IMR-90 (cell line): ENCODE measurements at regions not wholly inside any gene's neighbourhood (a gene's known extent, or its start where the extent isn't known, plus 50 kb on each side); places are given as distances from the start of the nearest gene placed in this dataset.

Experiments used
- ATAC-seq: fragments of 200-7000 bp; cut with Tn5 transposase; 2 replicates; pipeline ENCODE4 v1.9.1; 2020; ENCODE audit warnings: low read depth, mild to moderate bottlenecking, moderate library complexity
- BruUV-seq: library from RNA; stranded (reverse); fragments of 400-500 nt; replicated peaks from 2 replicates; lab custom pipeline; 2021; lab: Mats Ljungman, UMichigan
- CTCF ChIA-PET: fragments of 300-600 bp; formaldehyde crosslinking; extraction: SDS; loops from one replicate; lab custom pipeline; 2021; ENCODE audit warnings: antibody characterized with exemption; lab: Yijun Ruan, JAX
- POLR2A ChIA-PET: fragments of 300-600 bp; sonication (Branson Sonifier 250); formaldehyde crosslinking; loops from one replicate; lab custom pipeline; 2022; ENCODE audit warnings: antibody characterized with exemption; ENCODE audit not compliant: unreplicated experiment; lab: Charles Lee
- DNase-seq: peaks from one replicate; pipeline ENCODE4 v3.0.0; 2013
- H2AFZ ChIP-seq: replicated peaks from 2 replicates; pipeline ENCODE3; 2013; ENCODE audit warnings: low read length, mild to moderate bottlenecking; ENCODE audit not compliant: poor library complexity
- H2AK5ac ChIP-seq: 2 replicates; pipeline ENCODE4 v1.6.1; 2013; ENCODE audit warnings: low read depth, low read length, inconsistent platforms
- H2AK9ac ChIP-seq: replicated peaks from 2 replicates; pipeline ENCODE3; 2013; ENCODE audit warnings: mild to moderate bottlenecking, low read depth, low read length, moderate library complexity; ENCODE audit not compliant: poor library complexity
- H2BK120ac ChIP-seq: 2 replicates; pipeline ENCODE4 v1.6.1; 2013; ENCODE audit warnings: low read depth, low read length, inconsistent platforms
- H2BK15ac ChIP-seq: 3 replicates; pipeline ENCODE4 v1.6.1; 2013; ENCODE audit warnings: low read depth, low read length, inconsistent platforms
- H2BK20ac ChIP-seq: 2 replicates; pipeline ENCODE4 v1.6.1; 2013; ENCODE audit warnings: low read depth, mild to moderate bottlenecking, inconsistent platforms, low read length, moderate library complexity
- H2BK5ac ChIP-seq: 2 replicates; pipeline ENCODE4 v1.6.1; 2013; ENCODE audit warnings: mild to moderate bottlenecking, low read depth, low read length, inconsistent platforms; ENCODE audit not compliant: poor library complexity, severe bottlenecking
- H3K14ac ChIP-seq: replicated peaks from 2 replicates; pipeline ENCODE4 v1.6.1; 2013; ENCODE audit warnings: low read depth, low read length, inconsistent platforms
- H3K18ac ChIP-seq: 2 replicates; pipeline ENCODE4 v1.6.1; 2013; ENCODE audit warnings: low read depth, low read length, control low read depth
- H3K23ac ChIP-seq: 2 replicates; pipeline ENCODE4 v1.6.1; 2013; ENCODE audit warnings: low read depth, low read length, inconsistent platforms
- H3K27ac ChIP-seq: 2 replicates; pipeline ENCODE4 v1.5.1; 2013; ENCODE audit warnings: mild to moderate bottlenecking, control low read depth, low read length; ENCODE audit not compliant: insufficient read depth
- H3K27me3 ChIP-seq: 2 replicates; pipeline ENCODE4 v1.6.1; 2013; ENCODE audit warnings: low read length; ENCODE audit not compliant: control insufficient read depth, insufficient read depth
- H3K36me3 ChIP-seq: 2 replicates; pipeline ENCODE4 v1.6.1; 2013; ENCODE audit warnings: low read length, mixed read lengths; ENCODE audit not compliant: control insufficient read depth, insufficient read depth
- H3K4ac ChIP-seq: 2 replicates; pipeline ENCODE4 v1.6.1; 2013; ENCODE audit warnings: low read depth, low read length, inconsistent platforms
- H3K4me1 ChIP-seq: 2 replicates; pipeline ENCODE4 v1.6.1; 2013; ENCODE audit warnings: low read length, mixed read lengths; ENCODE audit not compliant: control insufficient read depth, insufficient read depth
- H3K4me2 ChIP-seq: 2 replicates; pipeline ENCODE4 v1.6.1; 2013; ENCODE audit warnings: low read depth, mild to moderate bottlenecking, control low read depth, low read length, moderate library complexity
- H3K4me3 ChIP-seq: 2 replicates; pipeline ENCODE4 v1.5.1; 2013; ENCODE audit warnings: low read depth, mild to moderate bottlenecking, control low read depth, low read length, moderate library complexity; ENCODE audit not compliant: insufficient read depth
- H3K56ac ChIP-seq: 2 replicates; pipeline ENCODE4 v1.6.1; 2013; ENCODE audit warnings: low read length, inconsistent platforms; ENCODE audit not compliant: insufficient read depth; ENCODE audit errors: extremely low read depth
- H3K79me1 ChIP-seq, 2 experiments: 2 replicates each; pipeline ENCODE4 v1.6.1; 2013; ENCODE audit warnings: low read length in 2 of 2, inconsistent platforms in 1 of 2, low read depth in 1 of 2
- H3K9ac ChIP-seq: 2 replicates; pipeline ENCODE4 v1.6.1; 2013; ENCODE audit warnings: low read depth, low read length, control low read depth
- H3K9me1 ChIP-seq: 2 replicates; pipeline ENCODE4 v1.6.1; 2013; ENCODE audit warnings: low read length, inconsistent platforms; ENCODE audit not compliant: insufficient read depth
- H3K9me3 ChIP-seq: 2 replicates; pipeline ENCODE4 v1.6.1; 2013; ENCODE audit warnings: low read length; ENCODE audit not compliant: control insufficient read depth, insufficient read depth
- H4K20me1 ChIP-seq: 2 replicates; pipeline ENCODE4 v1.6.1; 2013; ENCODE audit warnings: low read length, inconsistent platforms; ENCODE audit not compliant: insufficient read depth
- H4K5ac ChIP-seq: 2 replicates; pipeline ENCODE4 v1.6.1; 2013; ENCODE audit warnings: mild to moderate bottlenecking, low read depth, low read length, control low read depth
- H4K8ac ChIP-seq, 2 experiments: 2 replicates each; pipeline ENCODE4 v1.6.1; 2013; ENCODE audit warnings: low read depth in 2 of 2, low read length in 2 of 2, control low read depth in 1 of 2, inconsistent platforms in 1 of 2
- H4K91ac ChIP-seq: 2 replicates; pipeline ENCODE4 v1.6.1; 2013; ENCODE audit warnings: low read depth, low read length, inconsistent platforms; ENCODE audit not compliant: insufficient read depth
- CHD1 ChIP-seq: IDR thresholded peaks from 2 replicates; pipeline ENCODE4 v1.6.1; 2012; ENCODE audit warnings: low read depth, low read length, improper control_type of control experiment
- MAZ ChIP-seq: IDR thresholded peaks from 2 replicates; pipeline ENCODE4 v1.6.1; 2012; ENCODE audit warnings: low read depth, mild to moderate bottlenecking, low read length, improper control_type of control experiment, moderate library complexity, borderline replicate concordance
- MXI1 ChIP-seq: IDR thresholded peaks from 2 replicates; pipeline ENCODE4 v1.6.1; 2012; ENCODE audit warnings: low read depth, mild to moderate bottlenecking, low read length, moderate library complexity, borderline replicate concordance
- RAD21 ChIP-seq: IDR thresholded peaks from 2 replicates; pipeline ENCODE4 v1.6.1; 2012; ENCODE audit warnings: low read length, improper control_type of control experiment
- RCOR1 ChIP-seq: IDR thresholded peaks from 2 replicates; pipeline ENCODE4 v1.6.1; 2012; ENCODE audit warnings: mild to moderate bottlenecking, low read length, improper control_type of control experiment; ENCODE audit not compliant: insufficient replicate concordance
- RFX5 ChIP-seq: IDR thresholded peaks from 2 replicates; pipeline ENCODE4 v1.8.0; 2012; ENCODE audit warnings: low read depth, mild to moderate bottlenecking, low read length, moderate library complexity
- SMC3 ChIP-seq: fragments of 150-350 bp; IDR thresholded peaks from 2 replicates; pipeline ENCODE4 v1.6.1; 2016; ENCODE audit warnings: low read depth, mild to moderate bottlenecking, antibody characterized with exemption, low read length, moderate library complexity
- WGBS, 2 experiments: methylation state at CpG; one replicate each; pipeline versions ENCODE4 v1.1.5 to v1.1.7; 2013; ENCODE audit warnings: missing lambda C conversion rate in 2 of 2; ENCODE audit not compliant: insufficient read length in 1 of 2; ENCODE audit errors: extremely low coverage in 2 of 2; 5-methylcytosine and 5-hydroxymethylcytosine counted together
- dilution Hi-C: fragments of 300-500 bp; cut with HindIII; formaldehyde crosslinking; loops from one replicate; pipeline ENCODE4 v1.14.3; 2018; ENCODE audit warnings: low sequenced_read_pairs; ENCODE audit not compliant: unreplicated experiment
- in situ Hi-C: fragments of 300-500 bp; cut with MboI; formaldehyde crosslinking; loops from 3 replicates; pipeline ENCODE4 v1.14.3; 2019; ENCODE audit warnings: low sequenced_read_pairs, inconsistent platforms, mixed read lengths
- intact Hi-C: fragments of 100-400 bp; cut with micrococcal nuclease; formaldehyde crosslinking; loops from 2 replicates; pipeline ENCODE4 v1.10.0; 2022

DNA sequence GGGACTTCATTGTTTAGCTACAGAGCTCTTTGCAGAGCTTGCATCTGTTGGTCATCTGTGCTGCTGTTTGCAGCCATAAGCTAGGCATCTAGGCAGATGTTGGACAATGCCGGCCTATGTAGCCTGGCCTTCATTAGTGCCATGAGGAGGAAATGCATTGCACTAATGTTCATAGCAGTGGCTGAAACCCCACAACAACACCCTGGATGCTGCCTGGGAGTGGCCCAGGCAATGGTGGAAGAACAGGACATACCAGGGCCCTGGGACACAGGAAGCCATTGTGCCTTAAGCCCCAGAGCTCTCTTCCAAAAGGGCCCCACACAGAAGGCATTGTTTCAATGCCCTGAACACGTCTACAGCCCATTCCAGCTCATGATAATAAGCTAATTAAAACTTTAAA lies 131.5 kb upstream of the LYZL1 start:
- no peak overlapping the region for H4K5ac ChIP-seq
- no peak overlapping the region for H3K4me2 ChIP-seq
- in situ Hi-C loops (no loop called here), dilution Hi-C loops (no loop called here), intact Hi-C loops (no loop called here)
- no peak overlapping the region for H2AK5ac ChIP-seq
- no peak overlapping the region for H2AK9ac ChIP-seq
- no peak overlapping the region for H2BK15ac ChIP-seq
- CTCF ChIA-PET: interaction anchor here (0.8 kb wide), 1 partner anchor 16 kb away, joined by 3 read pairs; no protein-coding TSS in a partner anchor
- no peak overlapping the region for H3K4ac ChIP-seq
- no peak overlapping the region for H2BK20ac ChIP-seq
- H4K20me1 ChIP-seq: no peaks in the 10 kb centered on the region
- no TSS peak for BruUV-seq
- no peak for ATAC-seq
- no peak overlapping the region for H3K14ac ChIP-seq
- H3K18ac ChIP-seq: no peak overlapping the region
- H3K56ac ChIP-seq: no peak overlapping the region
- H2BK5ac ChIP-seq: no peak overlapping the region
- TF ChIP-seq RCOR1 (no peak), CHD1 (no peak), RAD21 (no peak), MAZ (no peak), SMC3 (no peak), MXI1 (no peak), RFX5 (no peak)
- peaks cover 7% of the 10 kb centered on the region; the same call in 1 of the 2 replicates for H3K9me1 ChIP-seq
- no peak overlapping the region for H2BK120ac ChIP-seq
- peaks cover 3% of the 10 kb centered on the region; the same call in 1 of the 2 replicates for H3K27me3 ChIP-seq
- no peak overlapping the region for H4K91ac ChIP-seq
- H3K4me1 ChIP-seq: peaks cover 10% of the 10 kb centered on the region
- H3K9ac ChIP-seq: no peak overlapping the region
- no peaks in the 10 kb centered on the region for H3K79me1 ChIP-seq
- POLR2A ChIA-PET: no interaction called here
- H3K9me3 ChIP-seq: no peaks in the 10 kb centered on the region
- no peak overlapping the region for H2AFZ ChIP-seq
- H3K4me3 ChIP-seq: no peak overlapping the region
- DNase-seq: no peak
- H3K27ac ChIP-seq: no peak overlapping the region
- H3K36me3 ChIP-seq: no peaks in the 10 kb centered on the region
- no peak overlapping the region for H3K23ac ChIP-seq
- no peak overlapping the region for H4K8ac ChIP-seq
- 100% methylated on average over 1 of the region's 2 CpGs; no CpG with 5 or more reads in 1 of the 2 experiments for WGBS, 2 experiments
